ENCODE measurements at regions not wholly inside any gene's neighbourhood (a gene's known extent, or its start where the extent isn't known, plus 50 kb on each side); places are given as distances from the start of the nearest gene placed in this dataset.

DNA sequence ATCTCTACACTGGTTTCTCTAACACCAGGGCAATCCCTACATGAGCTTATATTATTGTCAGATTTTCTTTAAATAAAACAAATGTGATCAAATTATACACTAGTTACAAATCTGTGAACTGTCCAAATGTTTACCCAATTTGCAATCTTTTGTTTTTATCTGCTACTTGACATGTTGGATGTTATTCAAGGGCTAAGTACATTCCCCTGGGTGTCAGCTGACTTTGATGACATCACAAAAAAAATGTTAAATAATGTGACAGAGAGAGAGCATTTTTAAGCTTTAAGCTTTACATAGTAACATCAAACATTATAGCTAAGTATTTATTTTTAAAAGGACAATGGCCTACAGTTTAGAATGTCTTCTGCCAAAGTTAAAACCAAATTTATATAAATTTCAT, 431.3 kb upstream of the PKN2 start:
- FAIRE-seq: no peak
- no peak overlapping the region for H3K9ac ChIP-seq (ENCODE audit: low read length in 3 of 3)
- H3K36me3 ChIP-seq (ENCODE audit: control insufficient read depth in 2 of 3, insufficient read depth in 3 of 3, low read length in 3 of 3): no peaks in the 10 kb centered on the region
- TF ChIP-seq, protein P1, sequence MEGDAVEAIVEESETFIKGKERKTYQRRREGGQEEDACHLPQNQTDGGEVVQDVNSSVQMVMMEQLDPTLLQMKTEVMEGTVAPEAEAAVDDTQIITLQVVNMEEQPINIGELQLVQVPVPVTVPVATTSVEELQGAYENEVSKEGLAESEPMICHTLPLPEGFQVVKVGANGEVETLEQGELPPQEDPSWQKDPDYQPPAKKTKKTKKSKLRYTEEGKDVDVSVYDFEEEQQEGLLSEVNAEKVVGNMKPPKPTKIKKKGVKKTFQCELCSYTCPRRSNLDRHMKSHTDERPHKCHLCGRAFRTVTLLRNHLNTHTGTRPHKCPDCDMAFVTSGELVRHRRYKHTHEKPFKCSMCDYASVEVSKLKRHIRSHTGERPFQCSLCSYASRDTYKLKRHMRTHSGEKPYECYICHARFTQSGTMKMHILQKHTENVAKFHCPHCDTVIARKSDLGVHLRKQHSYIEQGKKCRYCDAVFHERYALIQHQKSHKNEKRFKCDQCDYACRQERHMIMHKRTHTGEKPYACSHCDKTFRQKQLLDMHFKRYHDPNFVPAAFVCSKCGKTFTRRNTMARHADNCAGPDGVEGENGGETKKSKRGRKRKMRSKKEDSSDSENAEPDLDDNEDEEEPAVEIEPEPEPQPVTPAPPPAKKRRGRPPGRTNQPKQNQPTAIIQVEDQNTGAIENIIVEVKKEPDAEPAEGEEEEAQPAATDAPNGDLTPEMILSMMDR (IDR thresholded peaks at IDR 0.05; ENCODE audit: borderline replicate concordance, extremely low read depth, insufficient read depth): no peak
- intact Hi-C loops (cut with DNase I): no loop called here
- no peak for DNase-seq
- no peak overlapping the region for H3K27ac ChIP-seq (ENCODE audit: low read depth in 2 of 2, low read length in 2 of 2)
- no peaks in the 10 kb centered on the region for H3K27me3 ChIP-seq (ENCODE audit: control insufficient read depth, insufficient read depth, low read length)
- no peak overlapping the region for H3K4me3 ChIP-seq (ENCODE audit: low read length in 3 of 3)
- no peaks in the 10 kb centered on the region for H3K9me3 ChIP-seq (ENCODE audit: control insufficient read depth in 2 of 3, insufficient read depth in 1 of 3, low read length in 3 of 3)
- no peaks in the 10 kb centered on the region for H3K4me1 ChIP-seq (ENCODE audit: control insufficient read depth in 2 of 3, insufficient read depth in 2 of 3, low read depth in 1 of 3, low read length in 3 of 3)

DNA sequence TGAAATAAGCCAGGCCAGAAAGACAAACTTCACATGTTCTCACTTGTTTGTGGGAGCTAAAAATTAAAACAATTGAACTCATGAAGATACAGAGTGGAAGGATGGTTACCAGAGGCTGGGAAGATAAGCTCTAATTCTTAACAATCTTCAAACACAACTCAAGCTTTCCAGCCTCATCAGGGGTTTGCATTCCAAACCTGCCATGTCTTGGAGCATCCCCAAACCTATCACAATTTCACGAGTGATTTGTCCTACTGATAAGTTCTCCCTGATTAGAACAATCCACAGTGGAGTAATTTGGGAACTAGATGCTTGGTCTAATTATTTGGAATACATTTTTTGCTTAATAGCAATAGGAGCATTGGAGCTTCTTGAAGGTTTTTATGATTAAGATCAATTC, 418.5 kb upstream of the PKN2 start:
- Histone ChIP-seq H3K4me3 (ENCODE audit: low read length in 3 of 3) (no peak overlapping the region), H3K9ac (ENCODE audit: low read length in 3 of 3) (no peak overlapping the region), H3K27ac (ENCODE audit: low read depth in 2 of 2, low read length in 2 of 2) (no peak overlapping the region), H3K36me3 (ENCODE audit: control insufficient read depth in 2 of 3, insufficient read depth in 3 of 3, low read length in 3 of 3) (no peaks in the 10 kb centered on the region), H3K27me3 (ENCODE audit: control insufficient read depth, insufficient read depth, low read length) (no peaks in the 10 kb centered on the region), H3K4me1 (ENCODE audit: control insufficient read depth in 2 of 3, insufficient read depth in 2 of 3, low read depth in 1 of 3, low read length in 3 of 3) (no peaks in the 10 kb centered on the region), H3K9me3 (ENCODE audit: control insufficient read depth in 2 of 3, insufficient read depth in 1 of 3, low read length in 3 of 3) (no peaks in the 10 kb centered on the region)
- FAIRE-seq (no peak), DNase-seq (no peak)
- intact Hi-C loops (cut with DNase I): no loop called here
- TF ChIP-seq, protein P1 (IDR thresholded peaks at IDR 0.05; ENCODE audit: borderline replicate concordance, extremely low read depth, insufficient read depth): no peak

DNA sequence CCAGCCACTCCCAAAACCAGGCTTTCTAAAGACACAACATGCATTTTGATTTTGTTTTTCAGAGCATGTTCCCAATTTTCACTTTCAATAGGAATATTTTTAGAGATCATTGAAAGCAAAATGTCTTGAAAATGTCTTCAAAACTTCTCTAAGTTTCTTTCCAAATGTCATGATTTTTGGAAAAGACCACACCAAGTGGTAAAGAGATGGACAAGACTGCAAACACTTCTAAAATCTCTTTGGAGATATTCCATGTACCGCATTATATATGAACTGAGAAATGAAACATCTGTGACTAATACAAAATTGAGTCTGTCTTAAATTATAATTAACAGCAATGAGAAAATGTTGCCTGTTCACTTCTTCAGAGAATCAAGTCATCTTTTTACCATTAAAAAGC, 418.0 kb upstream of the PKN2 start:
- H3K9me3 ChIP-seq (ENCODE audit: control insufficient read depth in 2 of 3, insufficient read depth in 1 of 3, low read length in 3 of 3): no peaks in the 10 kb centered on the region
- no peaks in the 10 kb centered on the region for H3K27me3 ChIP-seq (ENCODE audit: control insufficient read depth, insufficient read depth, low read length)
- H3K4me1 ChIP-seq (ENCODE audit: control insufficient read depth in 2 of 3, insufficient read depth in 2 of 3, low read depth in 1 of 3, low read length in 3 of 3): no peaks in the 10 kb centered on the region
- intact Hi-C loops (cut with DNase I): no loop called here
- TF ChIP-seq, protein P1 (IDR thresholded peaks at IDR 0.05; ENCODE audit: borderline replicate concordance, extremely low read depth, insufficient read depth): no peak
- H3K4me3 ChIP-seq (ENCODE audit: low read length in 3 of 3): no peak overlapping the region
- no peak overlapping the region for H3K9ac ChIP-seq (ENCODE audit: low read length in 3 of 3)
- DNase-seq (no peak), FAIRE-seq (no peak)
- H3K36me3 ChIP-seq (ENCODE audit: control insufficient read depth in 2 of 3, insufficient read depth in 3 of 3, low read length in 3 of 3): no peaks in the 10 kb centered on the region
- H3K27ac ChIP-seq (ENCODE audit: low read depth in 2 of 2, low read length in 2 of 2): no peak overlapping the region

DNA sequence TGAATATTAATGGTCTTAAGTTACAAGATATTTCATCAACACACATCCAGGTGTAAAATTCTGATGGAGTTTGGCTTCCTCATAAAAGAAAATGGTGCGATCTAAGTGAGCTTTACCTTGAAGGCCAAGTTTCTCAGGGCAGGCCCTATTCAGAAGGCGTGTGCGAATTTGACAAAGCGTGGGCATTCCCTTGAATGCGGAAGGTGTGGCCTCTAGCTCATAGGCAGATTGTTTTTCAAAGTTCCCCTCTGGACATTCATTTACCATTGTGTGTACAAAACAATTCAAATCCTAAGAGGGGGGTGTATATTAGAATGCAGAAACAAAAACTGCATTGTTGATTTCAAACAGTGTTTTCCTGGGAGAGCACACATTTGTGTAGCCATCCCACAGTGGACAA, 411.9 kb upstream of the PKN2 start:
- no peaks in the 10 kb centered on the region for H3K4me1 ChIP-seq (ENCODE audit: control insufficient read depth in 2 of 3, insufficient read depth in 2 of 3, low read depth in 1 of 3, low read length in 3 of 3)
- no peak overlapping the region for H3K27ac ChIP-seq (ENCODE audit: low read depth in 2 of 2, low read length in 2 of 2)
- TF ChIP-seq, protein P1 (IDR thresholded peaks at IDR 0.05; ENCODE audit: borderline replicate concordance, extremely low read depth, insufficient read depth): no peak
- H3K9me3 ChIP-seq (ENCODE audit: control insufficient read depth in 2 of 3, insufficient read depth in 1 of 3, low read length in 3 of 3): no peaks in the 10 kb centered on the region
- no peaks in the 10 kb centered on the region for H3K36me3 ChIP-seq (ENCODE audit: control insufficient read depth in 2 of 3, insufficient read depth in 3 of 3, low read length in 3 of 3)
- no peak overlapping the region for H3K9ac ChIP-seq (ENCODE audit: low read length in 3 of 3)
- no peaks in the 10 kb centered on the region for H3K27me3 ChIP-seq (ENCODE audit: control insufficient read depth, insufficient read depth, low read length)
- DNase-seq (no peak), FAIRE-seq (no peak)
- no peak overlapping the region for H3K4me3 ChIP-seq (ENCODE audit: low read length in 3 of 3)
- intact Hi-C loops (cut with DNase I): no loop called here
